HG03095 (cell line): ENCODE measurements at regions not wholly inside any gene's neighbourhood (a gene's known extent, or its start where the extent isn't known, plus 50 kb on each side); places are given as distances from the start of the nearest gene placed in this dataset.
A peak's percentile ranks its signal among the peaks of the same experiment; 100 is the strongest.

ENCODE experiments used
- ATAC-seq: cut with Tn5 transposase; IDR thresholded peaks from one replicate; pipeline ENCODE4 v1.9.1; 2021; ENCODE audit warnings: moderate library complexity; ENCODE audit not compliant: unreplicated experiment

DNA sequence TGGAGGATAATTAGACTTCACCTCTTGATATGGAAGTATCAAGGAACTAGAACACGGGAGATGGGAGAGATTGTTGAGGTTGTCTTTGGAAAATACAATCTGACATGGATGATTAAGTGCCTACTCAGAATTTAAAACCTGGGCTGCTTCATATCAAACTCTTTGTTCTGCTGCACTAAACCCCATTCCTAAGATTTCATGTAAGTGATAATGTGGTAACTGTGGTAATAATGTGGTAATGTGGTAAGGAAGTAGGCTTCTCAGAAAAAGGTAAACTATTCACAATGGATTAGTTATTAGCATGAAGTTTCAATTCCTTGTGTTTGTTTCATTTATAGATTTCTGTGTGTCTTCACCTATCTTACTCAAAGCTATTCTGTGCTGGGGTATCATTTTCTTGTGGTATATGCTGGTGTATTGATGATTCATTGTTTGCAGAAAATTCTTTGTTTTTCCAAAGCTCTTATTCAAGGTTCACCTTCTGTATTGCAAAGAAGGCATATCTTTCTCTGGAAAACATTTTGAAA lies 129.9 kb upstream of the TAC1 start:
- ATAC-seq = no peak

DNA sequence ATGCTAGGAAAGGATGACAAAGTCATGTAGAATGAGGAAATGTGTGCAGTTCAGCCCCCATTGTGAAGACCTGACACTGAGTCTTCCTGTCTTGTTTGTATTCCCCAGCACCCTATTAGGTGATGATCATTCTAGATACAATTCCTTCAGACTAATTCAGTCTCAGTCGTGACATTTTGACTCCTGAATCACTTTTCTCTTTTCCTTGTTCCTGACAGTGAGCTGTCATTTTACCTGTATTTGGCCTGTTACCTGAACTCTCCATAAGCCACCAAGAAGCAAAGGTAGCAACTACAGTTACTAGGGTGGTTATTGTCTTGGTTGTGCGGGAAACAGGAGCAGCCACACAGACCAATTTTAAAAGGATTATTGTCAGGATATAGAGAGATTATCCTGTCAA lies 111.4 kb upstream of the TAC1 start:
- no peak for ATAC-seq

DNA sequence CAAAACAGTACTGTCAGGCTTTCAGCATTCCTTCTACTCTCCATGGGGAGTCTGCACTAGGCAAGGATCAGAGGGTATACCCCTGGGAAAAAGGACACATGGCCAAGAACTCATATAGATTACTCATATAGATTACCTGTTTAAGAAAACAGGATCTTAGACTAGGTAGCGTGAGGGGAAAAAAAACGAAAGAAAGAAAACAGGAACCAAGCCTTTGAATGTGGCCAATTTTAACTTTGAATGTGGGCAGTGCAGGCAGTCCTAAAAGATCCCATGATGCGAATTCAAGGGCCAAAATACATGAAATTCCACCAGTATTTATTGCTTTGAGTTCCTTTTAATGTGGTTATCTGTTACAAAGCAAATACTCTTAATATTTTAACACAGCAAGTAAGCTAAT lies 108.6 kb upstream of the TAC1 start:
- peak; percentile 97 for ATAC-seq

DNA sequence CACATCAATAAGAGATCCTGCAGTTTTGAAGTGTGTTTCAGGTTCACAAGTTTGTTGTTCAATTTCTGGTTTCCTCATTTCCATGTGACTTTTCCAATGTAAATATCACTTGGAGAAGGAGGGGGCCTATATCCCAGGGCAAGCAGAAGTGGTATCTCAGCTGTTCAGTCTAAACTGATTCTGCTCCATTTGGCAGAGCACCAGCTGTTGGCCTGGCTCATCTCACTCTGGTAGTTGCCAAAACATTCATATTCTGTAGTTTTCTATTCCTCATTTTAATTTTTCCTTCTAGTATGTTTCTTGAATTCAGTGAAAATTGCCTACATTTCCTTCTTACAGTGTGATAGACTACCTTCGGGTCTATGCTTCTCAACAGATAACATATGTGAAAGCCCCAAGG lies 101.8 kb upstream of the TAC1 start:
- no peak for ATAC-seq

DNA sequence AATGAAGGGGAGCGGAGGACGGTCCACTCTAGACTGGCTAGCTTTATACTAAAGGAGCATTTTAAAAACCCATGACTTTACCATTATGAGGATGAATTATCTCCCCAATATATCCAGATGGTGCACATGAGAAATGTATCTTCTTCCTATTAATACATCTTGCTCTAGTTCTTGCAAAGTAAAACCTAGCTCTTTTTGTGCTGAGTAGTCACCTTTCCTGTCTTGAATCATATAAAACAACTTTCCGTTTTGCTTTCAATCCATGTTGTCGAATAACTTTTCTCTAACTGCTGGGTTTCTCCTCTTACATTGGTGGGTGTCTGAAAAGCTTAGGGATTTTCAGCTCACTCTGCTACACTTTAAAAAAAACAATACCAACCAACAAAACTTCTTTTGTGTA lies 96.3 kb upstream of the TAC1 start:
- ATAC-seq = no peak

DNA sequence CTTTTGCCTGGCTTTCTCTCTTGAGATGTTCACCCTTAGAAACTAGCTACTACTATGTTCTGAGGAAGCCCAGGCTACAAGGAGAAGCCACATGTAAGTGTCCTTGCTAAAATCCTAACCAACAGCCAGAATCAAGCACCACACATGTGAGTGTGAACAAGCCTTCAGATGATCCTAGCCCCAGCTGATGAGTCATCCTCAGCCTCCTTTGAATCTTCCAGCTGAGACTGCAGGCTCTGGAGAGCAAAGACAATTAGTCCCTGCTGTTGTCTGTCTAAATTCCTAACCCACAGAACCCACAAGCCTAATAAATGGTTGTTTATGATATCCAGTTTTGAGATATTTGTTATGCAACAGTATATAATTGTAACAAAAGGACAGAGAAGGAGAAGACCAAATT lies 92.8 kb upstream of the TAC1 start:
- no peak for ATAC-seq

DNA sequence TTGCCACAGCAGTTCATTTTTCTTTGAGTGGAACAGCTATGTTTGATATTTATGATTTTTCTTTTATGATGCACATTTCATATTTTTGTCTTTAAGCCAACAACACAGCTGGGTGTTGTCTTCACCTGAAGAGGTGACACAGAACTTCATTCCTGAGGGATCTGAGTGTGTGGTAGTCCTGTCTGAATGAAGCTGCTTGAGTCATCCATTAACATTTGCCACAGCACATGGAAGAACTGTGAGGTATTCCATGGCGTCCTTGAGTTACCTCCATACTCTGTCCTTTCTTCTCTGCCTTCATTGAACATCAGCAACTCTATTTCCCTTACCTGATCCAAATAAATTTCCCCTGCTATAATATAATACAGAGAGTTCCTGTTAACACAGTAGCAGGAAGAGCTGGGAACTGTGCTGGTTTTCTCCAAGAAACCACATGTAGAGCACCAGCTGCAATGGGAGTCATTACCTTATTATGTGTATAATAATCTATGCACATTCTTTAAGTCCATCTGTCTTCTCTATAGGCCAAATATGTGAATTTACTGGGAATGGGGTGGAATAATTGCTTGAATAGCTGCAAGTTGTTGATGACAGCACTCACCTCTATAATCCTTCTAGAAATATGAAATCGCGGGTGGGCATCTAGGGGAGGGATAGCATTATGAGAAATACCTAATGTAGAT lies 72.4 kb upstream of the TAC1 start:
- ATAC-seq = no peak

DNA sequence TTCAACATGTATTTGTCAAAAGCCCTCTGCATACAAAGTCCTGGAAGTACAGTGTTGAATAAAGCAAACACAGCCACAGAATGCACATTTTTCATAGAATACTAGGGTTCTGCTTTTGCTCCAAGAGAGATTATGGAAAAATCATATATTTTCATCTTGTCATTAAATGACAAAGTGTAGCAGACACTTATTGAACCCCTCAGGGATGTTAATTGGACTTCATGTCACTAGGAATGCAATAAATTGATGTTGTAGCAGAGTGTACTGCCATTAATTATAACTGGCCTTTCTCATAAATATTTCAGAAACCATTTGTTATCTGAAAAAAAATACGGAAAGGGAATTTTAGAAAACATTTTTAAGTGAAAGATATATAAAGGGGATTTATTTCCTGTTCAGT lies 64.5 kb upstream of the TAC1 start:
- no peak for ATAC-seq

DNA sequence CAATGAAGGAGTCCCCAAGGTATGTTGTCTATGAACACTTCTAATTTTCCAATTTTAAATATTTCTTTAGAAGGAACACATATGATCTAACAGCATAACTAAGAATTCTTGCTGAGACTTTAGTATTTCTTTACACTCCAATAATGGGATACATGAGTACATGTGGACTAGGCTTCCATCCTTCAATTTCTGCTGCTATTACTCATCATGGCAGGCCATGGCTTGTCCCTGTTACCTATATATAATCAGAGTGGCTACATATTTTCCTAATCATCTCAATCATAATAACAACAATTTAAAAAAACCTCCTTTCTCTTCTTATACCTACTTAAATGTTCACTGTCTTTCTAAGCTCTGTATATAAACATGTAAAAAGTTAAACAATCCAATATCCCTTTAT lies 60.3 kb upstream of the TAC1 start:
- ATAC-seq = no peak

DNA sequence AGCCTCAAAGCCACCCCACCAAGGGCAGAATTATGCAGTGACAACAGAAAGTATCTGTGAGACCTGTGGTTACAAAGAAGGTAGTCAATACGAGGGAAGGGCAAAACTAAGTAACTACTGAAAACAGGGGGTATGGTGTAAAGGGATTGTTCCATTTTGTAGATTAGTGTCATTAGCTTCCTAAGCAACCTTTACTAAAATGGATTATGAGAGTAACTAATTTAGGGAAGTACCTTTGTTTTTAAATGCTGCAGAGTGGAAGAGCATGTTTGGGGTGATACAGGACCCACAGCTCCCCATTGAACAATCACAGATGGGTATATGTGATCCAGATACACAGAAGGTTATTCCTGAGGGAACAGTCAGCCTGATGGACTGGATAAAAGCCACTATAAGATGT lies 51.3 kb upstream of the TAC1 start:
- no peak for ATAC-seq
